WTC11 (cell line): ENCODE measurements at regions not wholly inside any gene's neighbourhood (a gene's known extent, or its start where the extent isn't known, plus 50 kb on each side); places are given as distances from the start of the nearest gene placed in this dataset.

Experiments
- CTCF ChIP-seq: fragments of 200-600 bp; IDR thresholded peaks from 2 replicates; pipeline ENCODE4 v1.8.0; 2022; ENCODE audit warnings: antibody characterized with exemption
- GABPB1 ChIP-seq: sonication (generic); formaldehyde crosslinking; IDR thresholded peaks from 2 replicates; pipeline ENCODE4 v1.8.1; 2023; ENCODE audit warnings: mild to moderate bottlenecking, missing genetic modification reagents
- HMGA2 ChIP-seq: fragments of 250-450 bp; sonication (Bioruptor Pico); IDR thresholded peaks from 2 replicates; pipeline ENCODE4 v1.4.0; 2021; ENCODE audit warnings: mild to moderate bottlenecking, moderate library complexity
- MLX ChIP-seq: sonication (generic); formaldehyde crosslinking; IDR thresholded peaks from 2 replicates; pipeline ENCODE4 v1.8.1; 2023; ENCODE audit warnings: mild to moderate bottlenecking, missing genetic modification reagents, moderate library complexity
- NFYB ChIP-seq: sonication (generic); formaldehyde crosslinking; conservative IDR thresholded peaks from 2 replicates; pipeline ENCODE4 v1.8.0; 2022; ENCODE audit warnings: low read depth, missing genetic modification reagents
- SP1 ChIP-seq: sonication (generic); formaldehyde crosslinking; conservative IDR thresholded peaks from 2 replicates; pipeline ENCODE4 v1.8.1; 2022; ENCODE audit warnings: missing genetic modification reagents
- USF2 ChIP-seq: sonication (generic); formaldehyde crosslinking; IDR thresholded peaks from 2 replicates; pipeline ENCODE4 v1.8.1; 2023; ENCODE audit warnings: mild to moderate bottlenecking, missing genetic modification reagents, moderate library complexity
- ZNF219 ChIP-seq: sonication (generic); formaldehyde crosslinking; IDR thresholded peaks from 2 replicates; pipeline ENCODE4 v1.8.0; 2023; ENCODE audit warnings: missing genetic modification reagents, mild to moderate bottlenecking, borderline replicate concordance
- TF ChIP-seq, protein P1 (sequence below): sonication (generic); formaldehyde crosslinking; IDR thresholded peaks from 2 replicates; pipeline ENCODE4 v1.8.1; 2023; ENCODE audit warnings: mild to moderate bottlenecking, moderate library complexity, missing genetic modification reagents
- TF ChIP-seq, protein P2 (sequence below): sonication (generic); formaldehyde crosslinking; IDR thresholded peaks from 2 replicates; pipeline ENCODE4 v1.8.1; 2023; ENCODE audit warnings: mild to moderate bottlenecking, missing genetic modification reagents, borderline replicate concordance

DNA sequence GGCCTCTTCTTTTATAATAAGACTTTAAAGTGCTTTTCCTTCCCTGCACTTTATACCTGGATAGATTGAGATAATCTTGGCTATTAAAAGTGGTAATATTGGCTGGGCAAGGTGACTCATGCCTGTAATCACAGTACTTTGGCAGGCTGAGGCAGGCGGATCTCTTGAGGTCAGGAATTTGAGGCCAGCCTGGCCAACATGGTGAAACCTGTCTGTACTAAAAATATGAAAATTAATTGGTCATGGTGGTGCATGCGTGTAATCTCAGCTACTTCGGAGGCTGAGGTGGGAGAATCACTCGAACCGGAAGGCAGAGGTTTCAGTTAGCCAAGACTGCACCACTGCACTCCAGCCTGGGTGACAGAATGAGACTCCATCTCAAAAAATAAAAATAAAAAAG lies 197.1 kb upstream of the RGS17 start:
- TF ChIP-seq USF2 (CRISPR knock-in tag), result no peak
- TF ChIP-seq, protein P1, sequence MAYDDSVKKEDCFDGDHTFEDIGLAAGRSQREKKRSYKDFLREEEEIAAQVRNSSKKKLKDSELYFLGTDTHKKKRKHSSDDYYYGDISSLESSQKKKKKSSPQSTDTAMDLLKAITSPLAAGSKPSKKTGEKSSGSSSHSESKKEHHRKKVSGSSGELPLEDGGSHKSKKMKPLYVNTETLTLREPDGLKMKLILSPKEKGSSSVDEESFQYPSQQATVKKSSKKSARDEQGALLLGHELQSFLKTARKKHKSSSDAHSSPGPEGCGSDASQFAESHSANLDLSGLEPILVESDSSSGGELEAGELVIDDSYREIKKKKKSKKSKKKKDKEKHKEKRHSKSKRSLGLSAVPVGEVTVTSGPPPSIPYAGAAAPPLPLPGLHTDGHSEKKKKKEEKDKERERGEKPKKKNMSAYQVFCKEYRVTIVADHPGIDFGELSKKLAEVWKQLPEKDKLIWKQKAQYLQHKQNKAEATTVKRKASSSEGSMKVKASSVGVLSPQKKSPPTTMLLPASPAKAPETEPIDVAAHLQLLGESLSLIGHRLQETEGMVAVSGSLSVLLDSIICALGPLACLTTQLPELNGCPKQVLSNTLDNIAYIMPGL (CRISPR knock-in tag), result no peak
- no peak for TF ChIP-seq CTCF
- no peak for TF ChIP-seq GABPB1 (CRISPR knock-in tag)
- no peak for TF ChIP-seq NFYB (CRISPR knock-in tag)
- TF ChIP-seq MLX (CRISPR knock-in tag), result no peak
- TF ChIP-seq, protein P2, sequence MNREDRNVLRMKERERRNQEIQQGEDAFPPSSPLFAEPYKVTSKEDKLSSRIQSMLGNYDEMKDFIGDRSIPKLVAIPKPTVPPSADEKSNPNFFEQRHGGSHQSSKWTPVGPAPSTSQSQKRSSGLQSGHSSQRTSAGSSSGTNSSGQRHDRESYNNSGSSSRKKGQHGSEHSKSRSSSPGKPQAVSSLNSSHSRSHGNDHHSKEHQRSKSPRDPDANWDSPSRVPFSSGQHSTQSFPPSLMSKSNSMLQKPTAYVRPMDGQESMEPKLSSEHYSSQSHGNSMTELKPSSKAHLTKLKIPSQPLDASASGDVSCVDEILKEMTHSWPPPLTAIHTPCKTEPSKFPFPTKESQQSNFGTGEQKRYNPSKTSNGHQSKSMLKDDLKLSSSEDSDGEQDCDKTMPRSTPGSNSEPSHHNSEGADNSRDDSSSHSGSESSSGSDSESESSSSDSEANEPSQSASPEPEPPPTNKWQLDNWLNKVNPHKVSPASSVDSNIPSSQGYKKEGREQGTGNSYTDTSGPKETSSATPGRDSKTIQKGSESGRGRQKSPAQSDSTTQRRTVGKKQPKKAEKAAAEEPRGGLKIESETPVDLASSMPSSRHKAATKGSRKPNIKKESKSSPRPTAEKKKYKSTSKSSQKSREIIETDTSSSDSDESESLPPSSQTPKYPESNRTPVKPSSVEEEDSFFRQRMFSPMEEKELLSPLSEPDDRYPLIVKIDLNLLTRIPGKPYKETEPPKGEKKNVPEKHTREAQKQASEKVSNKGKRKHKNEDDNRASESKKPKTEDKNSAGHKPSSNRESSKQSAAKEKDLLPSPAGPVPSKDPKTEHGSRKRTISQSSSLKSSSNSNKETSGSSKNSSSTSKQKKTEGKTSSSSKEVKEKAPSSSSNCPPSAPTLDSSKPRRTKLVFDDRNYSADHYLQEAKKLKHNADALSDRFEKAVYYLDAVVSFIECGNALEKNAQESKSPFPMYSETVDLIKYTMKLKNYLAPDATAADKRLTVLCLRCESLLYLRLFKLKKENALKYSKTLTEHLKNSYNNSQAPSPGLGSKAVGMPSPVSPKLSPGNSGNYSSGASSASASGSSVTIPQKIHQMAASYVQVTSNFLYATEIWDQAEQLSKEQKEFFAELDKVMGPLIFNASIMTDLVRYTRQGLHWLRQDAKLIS (CRISPR knock-in tag), result no peak
- no peak for TF ChIP-seq HMGA2
- TF ChIP-seq ZNF219, result no peak
- no peak for TF ChIP-seq SP1 (CRISPR knock-in tag)
